ENCODE measurements at regions not wholly inside any gene's neighbourhood (a gene's known extent, or its start where the extent isn't known, plus 50 kb on each side); places are given as distances from the start of the nearest gene placed in this dataset.
"Not testable (repeated sequence)": the region's sequence is repeated elsewhere in the genome, so short reads cannot be mapped to it uniquely, and the experiment has no call there.

GRCh38 chr3:174529298-174529697, 329.8 kb upstream of the NAALADL2 start:
- in situ Hi-C loops (cut with HindIII; ENCODE audit: low sequenced_read_pairs) = no loop called here
- DNase-seq (ENCODE audit: low spot score) = peak; percentile 5

- DNase-seq (ENCODE audit: low spot score) = no peak
- in situ Hi-C loops (cut with HindIII; ENCODE audit: low sequenced_read_pairs) = no loop called here
These were observed 327.7 kb upstream of the NAALADL2 start for GRCh38 chr3:174531262-174531982.

GRCh38 chr3:174532216-174532615, 326.9 kb upstream of the NAALADL2 start:
- DNase-seq (ENCODE audit: low spot score) = no peak
- in situ Hi-C loops (cut with HindIII; ENCODE audit: low sequenced_read_pairs) = no loop called here

GRCh38 chr3:174532776-174533175, 326.4 kb upstream of the NAALADL2 start:
- DNase-seq (ENCODE audit: low spot score) = no peak
- in situ Hi-C loops (cut with HindIII; ENCODE audit: low sequenced_read_pairs) = no loop called here

- in situ Hi-C loops (cut with HindIII; ENCODE audit: low sequenced_read_pairs) = no loop called here
- no peak for DNase-seq (ENCODE audit: low spot score)
These were observed 325.8 kb upstream of the NAALADL2 start for GRCh38 chr3:174533286-174533685.

GRCh38 chr3:174536319-174536718, 322.8 kb upstream of the NAALADL2 start:
- in situ Hi-C loops (cut with HindIII; ENCODE audit: low sequenced_read_pairs) = no loop called here
- DNase-seq (ENCODE audit: low spot score) = no peak

- in situ Hi-C loops (cut with HindIII; ENCODE audit: low sequenced_read_pairs) = no loop called here
- DNase-seq (ENCODE audit: low spot score) = no peak
These were observed 321.0 kb upstream of the NAALADL2 start for GRCh38 chr3:174538151-174538550.

- no peak for DNase-seq (ENCODE audit: low spot score)
- in situ Hi-C loops (cut with HindIII; ENCODE audit: low sequenced_read_pairs) = no loop called here
These were observed 318.8 kb upstream of the NAALADL2 start for GRCh38 chr3:174540116-174540908.

- DNase-seq (ENCODE audit: low spot score) = no peak
- in situ Hi-C loops (cut with HindIII; ENCODE audit: low sequenced_read_pairs) = no loop called here
These were observed 317.3 kb upstream of the NAALADL2 start for GRCh38 chr3:174541708-174542315.

- in situ Hi-C loops (cut with HindIII; ENCODE audit: low sequenced_read_pairs) = no loop called here
- no peak for DNase-seq (ENCODE audit: low spot score)
These were observed 311.2 kb upstream of the NAALADL2 start for GRCh38 chr3:174547801-174548435.

- DNase-seq (ENCODE audit: low spot score) = no peak
- in situ Hi-C loops (cut with HindIII; ENCODE audit: low sequenced_read_pairs) = no loop called here
These were observed 310.1 kb upstream of the NAALADL2 start for GRCh38 chr3:174548841-174549623.

GRCh38 chr3:174581558-174581957, 277.6 kb upstream of the NAALADL2 start:
- in situ Hi-C loops (cut with HindIII; ENCODE audit: low sequenced_read_pairs) = no loop called here
- DNase-seq (ENCODE audit: low spot score) = no peak

- in situ Hi-C loops (cut with HindIII; ENCODE audit: low sequenced_read_pairs) = no loop called here
- DNase-seq (ENCODE audit: low spot score) = no peak
These were observed 275.7 kb upstream of the NAALADL2 start for GRCh38 chr3:174583396-174583795.

- in situ Hi-C loops (cut with HindIII; ENCODE audit: low sequenced_read_pairs); DNase-seq (ENCODE audit: low spot score): not testable (repeated sequence)
These were observed 272.0 kb upstream of the NAALADL2 start for GRCh38 chr3:174587137-174587536.

- no peak for DNase-seq (ENCODE audit: low spot score)
- in situ Hi-C loops (cut with HindIII; ENCODE audit: low sequenced_read_pairs) = no loop called here
These were observed 262.6 kb upstream of the NAALADL2 start for GRCh38 chr3:174596447-174596982.

GRCh38 chr3:174598885-174599439, 260.2 kb upstream of the NAALADL2 start:
- in situ Hi-C loops (cut with HindIII; ENCODE audit: low sequenced_read_pairs) = no loop called here
- no peak for DNase-seq (ENCODE audit: low spot score)

GRCh38 chr3:174613173-174613572, 246.0 kb upstream of the NAALADL2 start:
- no peak for DNase-seq (ENCODE audit: low spot score)
- in situ Hi-C loops (cut with HindIII; ENCODE audit: low sequenced_read_pairs) = no loop called here

- in situ Hi-C loops (cut with HindIII; ENCODE audit: low sequenced_read_pairs) = no loop called here
- no peak for DNase-seq (ENCODE audit: low spot score)
These were observed 245.1 kb upstream of the NAALADL2 start for GRCh38 chr3:174614036-174614435.
